HG03159 (cell line): ENCODE measurements at regions not wholly inside any gene's neighbourhood (a gene's known extent, or its start where the extent isn't known, plus 50 kb on each side); places are given as distances from the start of the nearest gene placed in this dataset.

ENCODE experiments used
- ATAC-seq: cut with Tn5 transposase; IDR thresholded peaks from one replicate; pipeline ENCODE4 v1.9.1; 2021; ENCODE audit warnings: mild to moderate bottlenecking, moderate library complexity; ENCODE audit not compliant: unreplicated experiment

DNA sequence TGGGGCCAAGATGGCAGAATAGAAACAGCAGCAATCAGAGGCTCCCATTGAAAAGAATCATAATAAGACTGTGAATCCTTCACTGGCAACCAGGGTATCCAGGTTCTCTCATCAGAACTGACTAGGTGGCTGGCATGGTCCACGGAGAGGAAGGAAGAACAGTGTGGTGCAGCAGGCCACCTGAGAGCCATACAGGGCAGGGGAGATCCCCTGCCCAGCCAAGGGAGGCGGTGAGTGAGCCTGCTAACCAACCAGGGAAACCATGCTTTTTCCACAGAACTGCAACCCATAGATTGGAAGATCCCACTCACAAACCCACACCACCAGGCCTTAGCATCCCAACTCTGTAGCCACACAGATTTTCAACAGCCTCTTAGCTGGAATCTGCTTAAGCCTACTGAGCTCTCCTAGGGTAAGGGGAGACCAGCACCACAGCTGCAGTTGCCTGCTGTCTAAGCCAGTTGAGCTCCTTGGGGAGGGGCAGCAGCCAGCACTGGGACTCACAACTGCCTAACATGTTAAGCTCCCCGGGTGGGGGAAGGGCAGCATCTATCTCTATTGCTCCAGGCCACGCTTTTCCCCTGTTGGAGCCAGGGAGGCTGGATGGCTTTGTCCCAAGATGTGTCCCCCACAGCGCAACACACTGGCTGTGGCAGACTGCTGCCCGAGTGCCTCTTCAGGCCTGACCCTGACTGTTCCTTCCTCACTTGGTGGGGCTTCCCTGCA is 342.6 kb upstream of the CCDC196 start:
- ATAC-seq = no peak

- no peak for ATAC-seq
Observed at GRCh38 chr14:66152302-66152701, 333.9 kb upstream of the CCDC196 start.

DNA sequence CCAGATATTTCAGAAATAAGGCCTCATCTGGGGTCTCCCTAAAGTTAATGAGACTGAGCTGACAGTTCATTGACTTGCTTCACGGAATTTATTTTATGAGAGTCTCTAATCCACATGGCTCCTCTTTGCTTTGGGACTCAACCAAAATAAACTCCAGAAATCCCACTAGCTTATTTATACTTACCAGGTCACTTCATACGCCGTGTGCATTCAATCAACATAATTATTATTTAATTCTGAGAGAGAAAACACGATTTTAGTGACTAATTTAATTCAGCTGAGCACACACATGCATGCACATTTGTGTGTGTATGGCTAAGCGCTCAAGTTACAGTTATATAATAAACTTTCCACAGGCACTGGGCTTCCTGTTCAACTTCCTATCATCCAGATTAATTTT is 333.4 kb upstream of the CCDC196 start:
- no peak for ATAC-seq

- no peak for ATAC-seq
Observed at GRCh38 chr14:66163023-66163422, 323.1 kb upstream of the CCDC196 start.

- no peak for ATAC-seq
Observed at GRCh38 chr14:66165337-66165736, 320.8 kb upstream of the CCDC196 start.

DNA sequence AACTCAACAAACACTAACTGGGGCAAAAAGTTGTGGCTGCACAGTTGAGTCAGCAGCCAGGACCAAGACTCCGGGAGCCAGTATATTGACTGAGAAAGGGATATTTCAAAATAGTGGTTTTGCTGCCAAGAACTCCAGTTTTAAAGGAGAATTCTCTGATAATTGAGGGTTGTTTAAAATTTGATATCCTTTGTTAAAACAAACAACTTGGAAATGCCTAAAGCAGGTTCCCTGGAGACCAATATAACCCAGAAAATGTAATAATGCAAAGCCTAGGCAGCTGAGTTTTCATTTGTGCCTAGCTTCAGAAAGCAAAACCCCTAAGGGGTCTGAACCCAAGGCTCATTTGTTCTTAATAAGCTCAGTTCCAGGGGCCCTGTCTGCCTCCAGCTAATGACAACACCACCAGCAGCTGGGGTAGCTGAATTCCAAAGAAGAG is 311.7 kb upstream of the CCDC196 start:
- ATAC-seq = no peak

DNA sequence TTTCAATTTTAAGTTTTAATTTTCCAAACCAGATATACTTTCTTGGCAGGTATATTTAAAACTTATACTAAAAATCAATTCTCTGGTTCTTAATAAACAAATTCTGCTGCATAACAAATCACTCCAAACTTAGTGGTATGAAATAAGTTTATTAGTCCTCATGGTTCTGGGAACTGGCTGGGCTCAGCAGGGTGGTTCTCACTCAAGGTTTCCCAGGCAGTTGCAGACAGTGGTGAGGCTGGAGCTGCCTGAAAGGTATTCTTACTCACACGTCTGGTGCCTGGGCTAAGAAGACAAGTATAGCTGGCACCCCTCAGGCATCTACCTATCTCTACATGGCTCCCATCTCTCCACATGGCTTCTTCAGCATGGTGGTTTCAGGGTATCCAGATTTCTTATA is 308.2 kb upstream of the CCDC196 start:
- no peak for ATAC-seq

- ATAC-seq = no peak
Observed at GRCh38 chr14:66196670-66197069, 289.5 kb upstream of the CCDC196 start.

- ATAC-seq = no peak
Observed at GRCh38 chr14:66197276-66197675, 288.9 kb upstream of the CCDC196 start.

- ATAC-seq = no peak
Observed at GRCh38 chr14:66206554-66206953, 279.6 kb upstream of the CCDC196 start.

DNA sequence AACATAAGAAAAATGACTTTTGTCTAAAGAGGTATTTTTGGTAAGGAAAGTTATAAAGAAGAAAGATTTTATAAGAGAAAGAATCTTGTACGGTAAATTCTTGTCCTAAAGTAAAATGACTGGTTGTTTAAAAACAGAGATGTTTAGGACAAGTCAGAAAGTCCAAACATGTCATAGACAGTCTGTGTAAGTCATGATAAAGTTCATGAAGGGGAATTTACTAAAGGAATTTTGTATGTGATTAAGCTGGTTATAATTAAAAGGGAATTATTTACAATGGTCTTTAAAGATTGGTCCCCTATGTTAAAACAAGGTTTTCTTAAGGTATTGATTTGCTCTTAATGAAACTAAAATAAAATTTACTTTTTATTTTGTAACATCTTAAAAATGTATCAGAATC is 269.4 kb upstream of the CCDC196 start:
- no peak for ATAC-seq

DNA sequence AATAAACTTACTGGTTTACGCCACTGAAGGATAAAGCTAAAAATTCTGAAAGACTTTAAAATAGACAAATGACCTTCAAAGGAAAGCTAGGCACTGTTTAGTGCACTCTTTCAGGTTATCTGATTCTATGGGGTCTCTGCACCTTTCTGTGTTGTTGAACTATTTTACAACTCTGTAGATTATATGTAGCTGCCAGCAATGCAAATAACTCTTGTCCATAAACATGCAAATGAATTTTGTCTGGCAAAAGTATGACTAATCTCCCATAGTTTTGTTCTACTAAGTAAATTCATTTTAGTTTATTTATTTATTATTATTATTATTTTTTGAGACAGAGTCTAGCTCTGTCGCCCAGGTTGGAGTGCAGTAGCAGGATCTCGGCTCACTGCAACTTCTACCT is 266.3 kb upstream of the CCDC196 start:
- ATAC-seq = no peak

- no peak for ATAC-seq
Observed at GRCh38 chr14:66224492-66225178, 261.5 kb upstream of the CCDC196 start.

- no peak for ATAC-seq
Observed at GRCh38 chr14:66225337-66225736, 260.8 kb upstream of the CCDC196 start.

- ATAC-seq = no peak
Observed at GRCh38 chr14:66228267-66228970, 257.8 kb upstream of the CCDC196 start.

DNA sequence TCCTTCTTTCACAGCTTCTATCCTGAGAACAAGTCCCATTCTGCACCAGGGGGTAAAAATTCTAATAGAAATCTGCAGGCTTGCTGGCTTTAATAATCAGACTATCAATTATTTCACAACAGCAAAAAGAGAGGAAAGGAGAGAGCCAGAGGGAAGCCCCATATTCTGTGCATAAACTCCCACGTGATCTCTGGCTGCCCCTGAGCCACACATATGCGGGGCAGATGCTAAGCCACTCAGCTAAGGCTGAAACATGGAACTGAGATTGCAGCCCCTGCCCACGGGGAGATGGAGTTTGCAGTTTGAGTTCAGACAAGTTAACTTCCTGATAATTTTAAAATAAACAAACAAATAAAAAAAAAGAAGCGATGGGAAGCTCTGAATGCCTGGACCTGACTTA is 254.4 kb upstream of the CCDC196 start:
- ATAC-seq = no peak

- no peak for ATAC-seq
Observed at GRCh38 chr14:66233591-66233990, 252.6 kb upstream of the CCDC196 start.

- no peak for ATAC-seq
Observed at GRCh38 chr14:66234411-66234810, 251.8 kb upstream of the CCDC196 start.

GRCh38 chr14:66237741-66238140 is 248.4 kb upstream of the CCDC196 start:
- ATAC-seq = no peak

- ATAC-seq = no peak
Observed at GRCh38 chr14:66238969-66239368, 247.2 kb upstream of the CCDC196 start.

- ATAC-seq = no peak
Observed at GRCh38 chr14:66239589-66239988, 246.6 kb upstream of the CCDC196 start.

- ATAC-seq = no peak
Observed at GRCh38 chr14:66240105-66240504, 246.1 kb upstream of the CCDC196 start.
